Loucy (cell line): ENCODE measurements at regions not wholly inside any gene's neighbourhood (a gene's known extent, or its start where the extent isn't known, plus 50 kb on each side); places are given as distances from the start of the nearest gene placed in this dataset.

ENCODE experiments used
- H2AFZ ChIP-seq: fragments of 200-600 bp; sonication (generic); 2 replicates; pipeline ENCODE4 v1.6.0; 2016; ENCODE audit warnings: antibody characterized with exemption, mild to moderate bottlenecking, low read length, moderate library complexity
- H3F3A ChIP-seq: fragments of 200-600 bp; 2 replicates; pipeline ENCODE4 v1.6.0; 2016; ENCODE audit warnings: antibody characterized with exemption, low read depth, mild to moderate bottlenecking
- H3K27me3 ChIP-seq: fragments of 200-600 bp; sonication (generic); 2 replicates; pipeline ENCODE4 v1.6.1; 2014; ENCODE audit warnings: low read length, mild to moderate bottlenecking; ENCODE audit not compliant: insufficient read depth, poor library complexity, severe bottlenecking
- H3K36me3 ChIP-seq: fragments of 200-600 bp; sonication (generic); 2 replicates; pipeline ENCODE4 v1.6.1; 2016; ENCODE audit warnings: low read length; ENCODE audit not compliant: insufficient read depth
- H3K4me1 ChIP-seq: fragments of 200-600 bp; sonication (generic); 2 replicates; pipeline ENCODE4 v1.5.1; 2014; ENCODE audit warnings: low read length, mild to moderate bottlenecking; ENCODE audit not compliant: insufficient read depth, poor library complexity, severe bottlenecking
- H3K4me2 ChIP-seq: fragments of 200-600 bp; sonication (generic); 2 replicates; pipeline ENCODE4 v1.6.0; 2014; ENCODE audit warnings: antibody characterized with exemption, low read length, low read depth, mild to moderate bottlenecking; ENCODE audit not compliant: poor library complexity, severe bottlenecking
- H3K4me3 ChIP-seq: fragments of 200-600 bp; sonication (generic); 2 replicates; pipeline ENCODE4 v1.5.1; 2014; ENCODE audit warnings: low read length, mild to moderate bottlenecking, mixed read lengths; ENCODE audit not compliant: poor library complexity, severe bottlenecking
- H3K79me2 ChIP-seq: fragments of 200-600 bp; sonication (generic); 2 replicates; pipeline ENCODE4 v1.6.1; 2014; ENCODE audit warnings: low read length; ENCODE audit not compliant: insufficient read depth
- H3K9ac ChIP-seq: fragments of 200-600 bp; sonication (generic); 2 replicates; pipeline ENCODE4 v1.6.0; 2014; ENCODE audit warnings: mild to moderate bottlenecking, low read depth, low read length, moderate library complexity; ENCODE audit not compliant: poor library complexity, severe bottlenecking
- H3K9me2 ChIP-seq: fragments of 200-600 bp; sonication (generic); replicated peaks from 2 replicates; pipeline ENCODE4 v1.6.1; 2016; ENCODE audit warnings: low read depth, low read length, mixed read lengths
- H3K9me3 ChIP-seq: fragments of 200-600 bp; sonication (generic); 2 replicates; pipeline ENCODE4 v1.6.1; 2014; ENCODE audit warnings: mild to moderate bottlenecking, antibody characterized with exemption, low read length, low read depth; ENCODE audit not compliant: insufficient read depth
- H4K20me1 ChIP-seq: fragments of 200-600 bp; sonication (generic); 2 replicates; pipeline ENCODE4 v1.6.0; 2014; ENCODE audit warnings: antibody characterized with exemption, low read length, mild to moderate bottlenecking; ENCODE audit not compliant: insufficient read depth, poor library complexity, severe bottlenecking
- EZH2phosphoT487 ChIP-seq: fragments of 200-600 bp; IDR thresholded peaks from 2 replicates; pipeline ENCODE4 v1.6.1; 2018; ENCODE audit warnings: antibody characterized with exemption, mild to moderate bottlenecking, moderate library complexity, borderline replicate concordance
- TF ChIP-seq, protein P1 (sequence below): fragments of 200-600 bp; sonication (generic); conservative IDR thresholded peaks from 2 replicates; pipeline ENCODE4 v1.5.1; 2014; ENCODE audit warnings: mild to moderate bottlenecking, antibody characterized with exemption, low read length

- TF ChIP-seq, protein P1, sequence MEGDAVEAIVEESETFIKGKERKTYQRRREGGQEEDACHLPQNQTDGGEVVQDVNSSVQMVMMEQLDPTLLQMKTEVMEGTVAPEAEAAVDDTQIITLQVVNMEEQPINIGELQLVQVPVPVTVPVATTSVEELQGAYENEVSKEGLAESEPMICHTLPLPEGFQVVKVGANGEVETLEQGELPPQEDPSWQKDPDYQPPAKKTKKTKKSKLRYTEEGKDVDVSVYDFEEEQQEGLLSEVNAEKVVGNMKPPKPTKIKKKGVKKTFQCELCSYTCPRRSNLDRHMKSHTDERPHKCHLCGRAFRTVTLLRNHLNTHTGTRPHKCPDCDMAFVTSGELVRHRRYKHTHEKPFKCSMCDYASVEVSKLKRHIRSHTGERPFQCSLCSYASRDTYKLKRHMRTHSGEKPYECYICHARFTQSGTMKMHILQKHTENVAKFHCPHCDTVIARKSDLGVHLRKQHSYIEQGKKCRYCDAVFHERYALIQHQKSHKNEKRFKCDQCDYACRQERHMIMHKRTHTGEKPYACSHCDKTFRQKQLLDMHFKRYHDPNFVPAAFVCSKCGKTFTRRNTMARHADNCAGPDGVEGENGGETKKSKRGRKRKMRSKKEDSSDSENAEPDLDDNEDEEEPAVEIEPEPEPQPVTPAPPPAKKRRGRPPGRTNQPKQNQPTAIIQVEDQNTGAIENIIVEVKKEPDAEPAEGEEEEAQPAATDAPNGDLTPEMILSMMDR = no peak
- TF ChIP-seq EZH2phosphoT487 = no peak
- H3K4me2 ChIP-seq = no peak overlapping the region
- no peaks in the 10 kb centered on the region for H4K20me1 ChIP-seq
- no peaks in the 10 kb centered on the region for H3K27me3 ChIP-seq
- H3K9me3 ChIP-seq = no peaks in the 10 kb centered on the region
- H3F3A ChIP-seq = no peaks in the 10 kb centered on the region
- H2AFZ ChIP-seq = no peak overlapping the region
- H3K4me1 ChIP-seq = no peaks in the 10 kb centered on the region
- no peaks in the 10 kb centered on the region for H3K79me2 ChIP-seq
- H3K4me3 ChIP-seq = no peak overlapping the region
- H3K9ac ChIP-seq = no peak overlapping the region
- no peaks in the 10 kb centered on the region for H3K36me3 ChIP-seq
- H3K9me2 ChIP-seq = no peaks in the 10 kb centered on the region
These were observed 464.1 kb downstream of the KLF5 start for GRCh38 chr13:73522937-73523336.

DNA sequence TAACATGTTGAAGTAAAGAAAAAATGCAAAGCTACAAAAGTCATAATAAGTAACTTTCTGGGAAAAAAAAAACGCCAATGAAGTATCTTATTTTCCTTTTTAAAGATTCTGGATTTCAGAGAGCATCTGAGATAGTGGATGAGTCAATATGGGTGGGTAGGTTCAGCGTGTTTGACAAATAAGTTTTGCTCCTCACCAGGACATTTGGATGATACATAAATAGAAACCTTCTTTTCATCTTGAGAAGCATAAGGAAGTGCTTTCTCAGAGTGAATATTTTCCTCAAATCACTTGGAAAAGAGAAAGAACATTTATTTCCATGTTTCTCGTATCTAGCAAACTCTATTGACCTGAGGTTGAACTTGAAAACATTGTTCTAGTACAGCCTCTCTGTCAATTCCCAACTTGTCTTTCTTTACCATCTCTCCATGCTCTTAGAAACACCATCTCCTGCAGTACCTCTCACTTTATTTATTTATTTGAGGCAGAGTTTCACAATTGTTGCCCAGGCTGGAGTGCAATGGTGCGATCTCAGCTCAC lies 463.2 kb downstream of the KLF5 start:
- TF ChIP-seq, protein P1 = no peak
- TF ChIP-seq EZH2phosphoT487 = no peak
- Histone ChIP-seq H3K9ac (no peak overlapping the region), H3K9me2 (no peaks in the 10 kb centered on the region), H2AFZ (no peak overlapping the region), H3K4me3 (no peak overlapping the region), H3K36me3 (no peaks in the 10 kb centered on the region), H3F3A (no peaks in the 10 kb centered on the region), H3K4me1 (no peaks in the 10 kb centered on the region), H3K4me2 (no peak overlapping the region), H3K79me2 (no peaks in the 10 kb centered on the region), H3K27me3 (no peaks in the 10 kb centered on the region), H3K9me3 (no peaks in the 10 kb centered on the region), H4K20me1 (no peaks in the 10 kb centered on the region)

DNA sequence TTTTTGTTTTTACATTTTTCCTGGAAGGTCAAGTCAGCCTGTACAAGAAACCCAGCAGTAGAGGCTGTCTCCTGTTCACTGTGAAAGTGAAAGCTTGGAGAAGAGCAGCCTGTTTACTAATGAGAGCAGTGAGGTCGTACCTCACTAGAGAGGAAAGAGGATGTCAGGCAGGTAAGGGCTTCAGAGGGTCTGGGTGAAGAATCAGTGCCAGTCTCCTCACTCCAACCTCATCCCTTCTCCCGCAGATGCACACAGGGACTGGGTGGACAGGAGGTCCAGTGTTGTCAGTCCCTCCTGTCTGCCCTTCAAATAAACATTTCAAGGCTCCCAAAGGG lies 462.5 kb downstream of the KLF5 start:
- Histone ChIP-seq H3K36me3 (no peaks in the 10 kb centered on the region), H3K79me2 (no peaks in the 10 kb centered on the region), H3F3A (no peaks in the 10 kb centered on the region), H3K9ac (no peak overlapping the region), H3K4me2 (peak overlapping the region; percentile 47), H3K4me1 (no peaks in the 10 kb centered on the region), H3K9me2 (no peaks in the 10 kb centered on the region), H3K27me3 (no peaks in the 10 kb centered on the region), H3K9me3 (no peaks in the 10 kb centered on the region), H2AFZ (peak overlapping the region; percentile 75), H4K20me1 (no peaks in the 10 kb centered on the region), H3K4me3 (peak overlapping the region; percentile 30)
- TF ChIP-seq, protein P1 = no peak
- no peak for TF ChIP-seq EZH2phosphoT487
